ENCODE measurements at regions not wholly inside any gene's neighbourhood (a gene's known extent, or its start where the extent isn't known, plus 50 kb on each side); places are given as distances from the start of the nearest gene placed in this dataset.

DNA sequence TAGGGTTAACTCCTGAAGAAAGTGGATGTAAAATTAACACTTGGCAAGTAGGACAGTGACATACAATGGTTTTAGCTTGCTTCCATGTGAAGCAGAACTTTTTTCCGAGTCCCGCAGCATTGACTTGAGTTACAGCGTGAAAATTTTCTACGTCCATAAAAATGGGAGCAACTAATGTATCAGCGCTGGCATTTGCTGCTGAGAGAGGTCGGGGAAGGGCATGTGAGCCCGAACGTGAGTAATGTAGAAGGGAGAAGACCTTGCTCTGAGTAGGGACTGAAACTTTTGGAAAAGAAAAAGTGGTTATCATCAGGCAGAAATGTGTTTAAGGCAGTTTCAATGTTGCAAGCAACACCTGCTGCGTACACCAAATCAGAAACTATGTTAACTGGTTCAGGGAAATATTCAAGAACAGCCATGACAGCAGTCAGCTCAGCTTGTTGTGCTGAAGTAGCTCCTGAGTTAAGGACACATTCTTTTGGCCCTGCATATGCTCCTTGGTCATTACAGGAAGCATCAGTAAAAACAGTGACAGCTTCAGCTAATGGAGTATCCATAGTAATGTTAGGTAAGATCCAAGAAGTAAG, 70.9 kb upstream of the ARL4D start:
- no peak overlapping the region for H3K27ac ChIP-seq (replicated peaks)
- H3K27me3 ChIP-seq (ENCODE audit: insufficient read depth, poor library complexity, severe bottlenecking), result peaks cover 2% of the 10 kb centered on the region
- H3K4me3 ChIP-seq (replicated peaks; ENCODE audit: insufficient read depth, low read length), result no peak overlapping the region
- no peak for DNase-seq (ENCODE audit: low read depth in 1 of 2, low spot score in 1 of 2)
- TF ChIP-seq GABPA (IDR thresholded peaks at IDR 0.05; ENCODE audit: low read depth), result no peak
- no peak for TF ChIP-seq REST (IDR thresholded peaks at IDR 0.05; ENCODE audit: insufficient replicate concordance, low read depth)
- TF ChIP-seq CTCF (IDR thresholded peaks at IDR 0.05; ENCODE audit: insufficient read depth, low read length), result no peak
- no peak for TF ChIP-seq SPI1 (IDR thresholded peaks at IDR 0.05; ENCODE audit: borderline replicate concordance, low read depth)
- no peak for TF ChIP-seq POLR2AphosphoS5 (IDR thresholded peaks at IDR 0.05; ENCODE audit: low read depth)

- TF ChIP-seq SPI1 (IDR thresholded peaks at IDR 0.05; ENCODE audit: borderline replicate concordance, low read depth) (no peak), REST (IDR thresholded peaks at IDR 0.05; ENCODE audit: insufficient replicate concordance, low read depth) (no peak), POLR2AphosphoS5 (IDR thresholded peaks at IDR 0.05; ENCODE audit: low read depth) (no peak), GABPA (IDR thresholded peaks at IDR 0.05; ENCODE audit: low read depth) (no peak), CTCF (IDR thresholded peaks at IDR 0.05; ENCODE audit: insufficient read depth, low read length) (no peak)
- no peak overlapping the region for H3K27ac ChIP-seq (replicated peaks)
- no peak overlapping the region for H3K4me3 ChIP-seq (replicated peaks; ENCODE audit: insufficient read depth, low read length)
- DNase-seq (ENCODE audit: low read depth in 1 of 2, low spot score in 1 of 2), result no peak
- peaks cover 2% of the 10 kb centered on the region for H3K27me3 ChIP-seq (ENCODE audit: insufficient read depth, poor library complexity, severe bottlenecking)
Observed at GRCh38 chr17:43327421-43327820, 71.4 kb upstream of the ARL4D start.

- H3K4me3 ChIP-seq (replicated peaks; ENCODE audit: insufficient read depth, low read length), result no peak overlapping the region
- H3K27ac ChIP-seq (replicated peaks), result no peak overlapping the region
- no peak for DNase-seq (ENCODE audit: low read depth in 1 of 2, low spot score in 1 of 2)
- TF ChIP-seq GABPA (IDR thresholded peaks at IDR 0.05; ENCODE audit: low read depth) (no peak), REST (IDR thresholded peaks at IDR 0.05; ENCODE audit: insufficient replicate concordance, low read depth) (no peak), POLR2AphosphoS5 (IDR thresholded peaks at IDR 0.05; ENCODE audit: low read depth) (no peak), SPI1 (IDR thresholded peaks at IDR 0.05; ENCODE audit: borderline replicate concordance, low read depth) (no peak), CTCF (IDR thresholded peaks at IDR 0.05; ENCODE audit: insufficient read depth, low read length) (no peak)
- peaks cover 2% of the 10 kb centered on the region for H3K27me3 ChIP-seq (ENCODE audit: insufficient read depth, poor library complexity, severe bottlenecking)
Observed at GRCh38 chr17:43326490-43327275, 72.1 kb upstream of the ARL4D start.

Measured in HL-60 (cell line).